GM13976 (cell line): ENCODE measurements at regions not wholly inside any gene's neighbourhood (a gene's known extent, or its start where the extent isn't known, plus 50 kb on each side); places are given as distances from the start of the nearest gene placed in this dataset.

Source experiments
- DNase-seq: peaks from one replicate; pipeline ENCODE4 v3.0.0; 2012; ENCODE audit warnings: low spot score
- CTCF ChIP-seq: IDR thresholded peaks from 2 replicates; pipeline ENCODE4 v1.5.1; 2012; ENCODE audit warnings: borderline replicate concordance, mild to moderate bottlenecking; ENCODE audit not compliant: insufficient read depth; ENCODE audit errors: extremely low read depth, missing control alignments, control extremely low read depth
- in situ Hi-C: fragments of 300-500 bp; cut with MboI; formaldehyde crosslinking; loops from one replicate; pipeline ENCODE4 v1.12.0; 2022; ENCODE audit warnings: low sequenced_read_pairs, mixed read lengths, inconsistent platforms; ENCODE audit not compliant: unreplicated experiment

GRCh38 chr6:22145376-22145775 lies 151.5 kb downstream of the PRL start:
- in situ Hi-C loops: no loop called here
- TF ChIP-seq CTCF: no peak
- no peak for DNase-seq

GRCh38 chr6:22145823-22146677 lies 150.8 kb downstream of the PRL start:
- no peak for TF ChIP-seq CTCF
- DNase-seq: no peak

GRCh38 chr6:22146678-22146930 lies 150.2 kb downstream of the PRL start:
- no peak for TF ChIP-seq CTCF
- no peak for DNase-seq
- in situ Hi-C loops: no loop called here

More at GRCh38 chr6:22145823-22146677, 150.8 kb downstream of the PRL start:
- in situ Hi-C loops: no loop called here

- no peak for TF ChIP-seq CTCF
- in situ Hi-C loops: no loop called here
- DNase-seq: no peak
Observed at GRCh38 chr6:22146931-22147701, 149.7 kb downstream of the PRL start.

- TF ChIP-seq CTCF: no peak
- no peak for DNase-seq
- in situ Hi-C loops: no loop called here
Observed at GRCh38 chr6:22147921-22148776, 148.7 kb downstream of the PRL start.

- in situ Hi-C loops: no loop called here
- DNase-seq: no peak
- no peak for TF ChIP-seq CTCF
Observed at GRCh38 chr6:22149096-22149495, 147.7 kb downstream of the PRL start.
